ENCODE measurements at regions not wholly inside any gene's neighbourhood (a gene's known extent, or its start where the extent isn't known, plus 50 kb on each side); places are given as distances from the start of the nearest gene placed in this dataset.

GRCh38 chr2:100627330-100628300 lies 64.8 kb downstream of the PDCL3 start:
- TF ChIP-seq ZNF274 (IDR thresholded peaks at IDR 0.05; ENCODE audit: low read depth, low read length): no peak
- TF ChIP-seq YY1 (IDR thresholded peaks at IDR 0.05; ENCODE audit: insufficient read depth, insufficient read length): no peak
- TF ChIP-seq SUZ12 (IDR thresholded peaks at IDR 0.05; ENCODE audit: extremely low read depth, insufficient read depth, insufficient read length): no peak
- H3K27me3 ChIP-seq (ENCODE audit: insufficient read depth, insufficient read length): peaks cover 2% of the 10 kb centered on the region
- no peak for DNase-seq (ENCODE audit: low read depth, low spot score)

GRCh38 chr2:100628506-100628905 lies 65.7 kb downstream of the PDCL3 start:
- no peak for DNase-seq (ENCODE audit: low read depth, low spot score)
- TF ChIP-seq SUZ12 (IDR thresholded peaks at IDR 0.05; ENCODE audit: extremely low read depth, insufficient read depth, insufficient read length): no peak
- no peak for TF ChIP-seq YY1 (IDR thresholded peaks at IDR 0.05; ENCODE audit: insufficient read depth, insufficient read length)
- TF ChIP-seq ZNF274 (IDR thresholded peaks at IDR 0.05; ENCODE audit: low read depth, low read length): no peak

More at GRCh38 chr2:100627330-100628300, 64.8 kb downstream of the PDCL3 start:
- Histone ChIP-seq H3K4me1 (ENCODE audit: insufficient read depth, insufficient read length) (no peaks in the 10 kb centered on the region), H3K4me3 (ENCODE audit: insufficient read length, low read depth) (no peak overlapping the region), H3K9me3 (ENCODE audit: insufficient read depth, low read length) (peaks cover 6% of the 10 kb centered on the region; the same call in 1 of the 2 replicates), H3K36me3 (ENCODE audit: insufficient read depth, insufficient read length, low read length) (no peaks in the 10 kb centered on the region), H3K9ac (ENCODE audit: insufficient read length, low read depth) (no peak overlapping the region)

GRCh38 chr2:100629309-100629708 lies 66.5 kb downstream of the PDCL3 start:
- TF ChIP-seq YY1 (IDR thresholded peaks at IDR 0.05; ENCODE audit: insufficient read depth, insufficient read length): no peak
- no peak for TF ChIP-seq ZNF274 (IDR thresholded peaks at IDR 0.05; ENCODE audit: low read depth, low read length)
- no peak for TF ChIP-seq SUZ12 (IDR thresholded peaks at IDR 0.05; ENCODE audit: extremely low read depth, insufficient read depth, insufficient read length)
- DNase-seq (ENCODE audit: low read depth, low spot score): no peak
- Histone ChIP-seq H3K9me3 (ENCODE audit: insufficient read depth, low read length) (no peaks in the 10 kb centered on the region), H3K9ac (ENCODE audit: insufficient read length, low read depth) (no peak overlapping the region), H3K4me1 (ENCODE audit: insufficient read depth, insufficient read length) (no peaks in the 10 kb centered on the region), H3K4me3 (ENCODE audit: insufficient read length, low read depth) (no peak overlapping the region), H3K36me3 (ENCODE audit: insufficient read depth, insufficient read length, low read length) (no peaks in the 10 kb centered on the region), H3K27me3 (ENCODE audit: insufficient read depth, insufficient read length) (no peaks in the 10 kb centered on the region)

More at GRCh38 chr2:100628506-100628905, 65.7 kb downstream of the PDCL3 start:
- Histone ChIP-seq H3K4me1 (ENCODE audit: insufficient read depth, insufficient read length) (no peaks in the 10 kb centered on the region), H3K4me3 (ENCODE audit: insufficient read length, low read depth) (no peak overlapping the region), H3K36me3 (ENCODE audit: insufficient read depth, insufficient read length, low read length) (no peaks in the 10 kb centered on the region), H3K27me3 (ENCODE audit: insufficient read depth, insufficient read length) (no peaks in the 10 kb centered on the region), H3K9ac (ENCODE audit: insufficient read length, low read depth) (no peak overlapping the region), H3K9me3 (ENCODE audit: insufficient read depth, low read length) (no peaks in the 10 kb centered on the region)

GRCh38 chr2:100630473-100630977 lies 67.7 kb downstream of the PDCL3 start:
- no peak overlapping the region for H3K9ac ChIP-seq (ENCODE audit: insufficient read length, low read depth)
- no peaks in the 10 kb centered on the region for H3K27me3 ChIP-seq (ENCODE audit: insufficient read depth, insufficient read length)
- DNase-seq (ENCODE audit: low read depth, low spot score): no peak
- H3K9me3 ChIP-seq (ENCODE audit: insufficient read depth, low read length): no peaks in the 10 kb centered on the region
- H3K4me3 ChIP-seq (ENCODE audit: insufficient read length, low read depth): no peak overlapping the region
- no peak for TF ChIP-seq ZNF274 (IDR thresholded peaks at IDR 0.05; ENCODE audit: low read depth, low read length)
- no peak for TF ChIP-seq YY1 (IDR thresholded peaks at IDR 0.05; ENCODE audit: insufficient read depth, insufficient read length)
- no peak for TF ChIP-seq SUZ12 (IDR thresholded peaks at IDR 0.05; ENCODE audit: extremely low read depth, insufficient read depth, insufficient read length)
- no peaks in the 10 kb centered on the region for H3K36me3 ChIP-seq (ENCODE audit: insufficient read depth, insufficient read length, low read length)
- H3K4me1 ChIP-seq (ENCODE audit: insufficient read depth, insufficient read length): no peaks in the 10 kb centered on the region

- H3K9me3 ChIP-seq (ENCODE audit: insufficient read depth, low read length): no peaks in the 10 kb centered on the region
- H3K27me3 ChIP-seq (ENCODE audit: insufficient read depth, insufficient read length): no peaks in the 10 kb centered on the region
- H3K9ac ChIP-seq (ENCODE audit: insufficient read length, low read depth): no peak overlapping the region
- no peaks in the 10 kb centered on the region for H3K36me3 ChIP-seq (ENCODE audit: insufficient read depth, insufficient read length, low read length)
- TF ChIP-seq ZNF274 (IDR thresholded peaks at IDR 0.05; ENCODE audit: low read depth, low read length) (no peak), SUZ12 (IDR thresholded peaks at IDR 0.05; ENCODE audit: extremely low read depth, insufficient read depth, insufficient read length) (no peak)
- H3K4me3 ChIP-seq (ENCODE audit: insufficient read length, low read depth): no peak overlapping the region
- no peak for DNase-seq (ENCODE audit: low read depth, low spot score)
- H3K4me1 ChIP-seq (ENCODE audit: insufficient read depth, insufficient read length): no peaks in the 10 kb centered on the region
These were observed 69.2 kb downstream of the PDCL3 start for GRCh38 chr2:100632037-100632436.

- no peaks in the 10 kb centered on the region for H3K4me1 ChIP-seq (ENCODE audit: insufficient read depth, insufficient read length)
- H3K27me3 ChIP-seq (ENCODE audit: insufficient read depth, insufficient read length): no peaks in the 10 kb centered on the region
- H3K36me3 ChIP-seq (ENCODE audit: insufficient read depth, insufficient read length, low read length): no peaks in the 10 kb centered on the region
- no peak overlapping the region for H3K9ac ChIP-seq (ENCODE audit: insufficient read length, low read depth)
- no peak overlapping the region for H3K4me3 ChIP-seq (ENCODE audit: insufficient read length, low read depth)
- DNase-seq (ENCODE audit: low read depth, low spot score): no peak
- H3K9me3 ChIP-seq (ENCODE audit: insufficient read depth, low read length): no peaks in the 10 kb centered on the region
- TF ChIP-seq ZNF274 (IDR thresholded peaks at IDR 0.05; ENCODE audit: low read depth, low read length) (no peak), SUZ12 (IDR thresholded peaks at IDR 0.05; ENCODE audit: extremely low read depth, insufficient read depth, insufficient read length) (no peak), YY1 (IDR thresholded peaks at IDR 0.05; ENCODE audit: insufficient read depth, insufficient read length) (no peak)
These were observed 70.0 kb downstream of the PDCL3 start for GRCh38 chr2:100632759-100633158.

All from NT2/D1 (cell line).